ENCODE measurements at regions not wholly inside any gene's neighbourhood (a gene's known extent, or its start where the extent isn't known, plus 50 kb on each side); places are given as distances from the start of the nearest gene placed in this dataset.

DNA sequence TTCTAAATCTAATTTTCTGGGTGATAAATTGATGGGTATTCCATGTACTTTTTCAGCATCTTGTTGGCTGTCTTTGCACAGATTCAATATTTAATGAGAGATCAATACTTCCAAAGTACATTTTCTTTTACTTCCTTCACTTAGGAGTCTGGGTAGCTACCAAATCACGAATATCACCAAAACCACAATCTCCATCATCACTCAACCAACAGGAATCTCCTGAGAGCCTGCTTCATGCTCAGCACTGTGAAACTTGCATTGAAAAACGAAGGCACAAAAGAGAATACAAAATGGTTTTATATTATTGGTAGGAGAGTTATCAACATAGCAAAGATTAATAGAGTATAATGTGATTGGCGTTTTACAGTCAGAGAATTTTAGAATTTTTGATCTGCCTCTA, 261.5 kb upstream of the DSEL start:
- no peak for TF ChIP-seq POLR2A (IDR thresholded peaks at IDR 0.05)
- TF ChIP-seq, protein P1, sequence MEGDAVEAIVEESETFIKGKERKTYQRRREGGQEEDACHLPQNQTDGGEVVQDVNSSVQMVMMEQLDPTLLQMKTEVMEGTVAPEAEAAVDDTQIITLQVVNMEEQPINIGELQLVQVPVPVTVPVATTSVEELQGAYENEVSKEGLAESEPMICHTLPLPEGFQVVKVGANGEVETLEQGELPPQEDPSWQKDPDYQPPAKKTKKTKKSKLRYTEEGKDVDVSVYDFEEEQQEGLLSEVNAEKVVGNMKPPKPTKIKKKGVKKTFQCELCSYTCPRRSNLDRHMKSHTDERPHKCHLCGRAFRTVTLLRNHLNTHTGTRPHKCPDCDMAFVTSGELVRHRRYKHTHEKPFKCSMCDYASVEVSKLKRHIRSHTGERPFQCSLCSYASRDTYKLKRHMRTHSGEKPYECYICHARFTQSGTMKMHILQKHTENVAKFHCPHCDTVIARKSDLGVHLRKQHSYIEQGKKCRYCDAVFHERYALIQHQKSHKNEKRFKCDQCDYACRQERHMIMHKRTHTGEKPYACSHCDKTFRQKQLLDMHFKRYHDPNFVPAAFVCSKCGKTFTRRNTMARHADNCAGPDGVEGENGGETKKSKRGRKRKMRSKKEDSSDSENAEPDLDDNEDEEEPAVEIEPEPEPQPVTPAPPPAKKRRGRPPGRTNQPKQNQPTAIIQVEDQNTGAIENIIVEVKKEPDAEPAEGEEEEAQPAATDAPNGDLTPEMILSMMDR (IDR thresholded peaks at IDR 0.05), result no peak
